Mesenchymal stem cell (in vitro differentiated cells and primary cell): ENCODE measurements at regions not wholly inside any gene's neighbourhood (a gene's known extent, or its start where the extent isn't known, plus 50 kb on each side); places are given as distances from the start of the nearest gene placed in this dataset.

Experiments used
- DNase-seq: peaks from one replicate; pipeline ENCODE4 v3.0.0-alpha.2; 2013
- H2AFZ ChIP-seq: one replicate; pipeline ENCODE4 v1.6.1; 2013; ENCODE audit warnings: low read depth, mild to moderate bottlenecking, control low read depth, inconsistent platforms, low read length, moderate library complexity
- H2AK5ac ChIP-seq: 2 replicates; pipeline ENCODE4 v1.6.1; 2013; ENCODE audit warnings: low read length, moderate library complexity, mild to moderate bottlenecking, inconsistent platforms; ENCODE audit not compliant: severe bottlenecking
- H2BK120ac ChIP-seq: one replicate; pipeline ENCODE4 v1.6.1; 2013; ENCODE audit warnings: low read depth, mild to moderate bottlenecking, inconsistent platforms, low read length, moderate library complexity
- H2BK12ac ChIP-seq, 2 experiments: one replicate each; pipeline ENCODE4 v1.6.1; 2013; ENCODE audit warnings: inconsistent platforms in 2 of 2, low read length in 2 of 2, mild to moderate bottlenecking in 2 of 2, moderate library complexity in 2 of 2, control low read depth in 1 of 2
- H2BK15ac ChIP-seq: one replicate; pipeline ENCODE4 v1.6.1; 2013; ENCODE audit warnings: mild to moderate bottlenecking, low read depth, inconsistent platforms; ENCODE audit not compliant: poor library complexity, severe bottlenecking
- H2BK5ac ChIP-seq: 2 replicates; pipeline ENCODE4 v1.6.1; 2013; ENCODE audit warnings: low read depth, mild to moderate bottlenecking, low read length, control low read depth, inconsistent platforms; ENCODE audit not compliant: poor library complexity, severe bottlenecking
- H3K14ac ChIP-seq, 2 experiments: one replicate each; pipeline ENCODE4 v1.6.1; 2013; ENCODE audit warnings: inconsistent platforms in 2 of 2, low read length in 2 of 2, control low read depth in 1 of 2, mild to moderate bottlenecking in 1 of 2, moderate library complexity in 1 of 2
- H3K18ac ChIP-seq, 2 experiments: one replicate each; pipeline ENCODE4 v1.6.1; 2013; ENCODE audit warnings: inconsistent platforms in 2 of 2, low read length in 2 of 2, control low read depth in 1 of 2, low read depth in 1 of 2, mild to moderate bottlenecking in 1 of 2
- H3K23ac ChIP-seq, 2 experiments: one replicate each; pipeline ENCODE4 v1.6.1; 2013; ENCODE audit warnings: inconsistent platforms in 2 of 2, low read length in 2 of 2, mild to moderate bottlenecking in 2 of 2, moderate library complexity in 2 of 2, control low read depth in 1 of 2
- H3K27ac ChIP-seq: 2 replicates; pipeline ENCODE4 v1.5.1; 2013; ENCODE audit warnings: mild to moderate bottlenecking, moderate library complexity, low read length, control low read depth, inconsistent platforms; ENCODE audit not compliant: poor library complexity, severe bottlenecking
- H3K27me3 ChIP-seq, 2 experiments: 2 replicates each; pipeline versions ENCODE4 v1.6.1 to v1.7.0; 2013; ENCODE audit warnings: low read length in 2 of 2, mild to moderate bottlenecking in 2 of 2, moderate library complexity in 2 of 2, control low read depth in 1 of 2, inconsistent platforms in 1 of 2; ENCODE audit not compliant: control insufficient read depth in 1 of 2, insufficient read depth in 1 of 2
- H3K36me3 ChIP-seq, 2 experiments: 2 replicates each; pipeline versions ENCODE4 v1.6.1 to v1.7.0; 2013; ENCODE audit warnings: low read length in 2 of 2, control low read depth in 1 of 2, inconsistent platforms in 1 of 2, low read depth in 1 of 2, mild to moderate bottlenecking in 1 of 2; ENCODE audit not compliant: insufficient read depth in 2 of 2, control insufficient read depth in 1 of 2
- H3K4ac ChIP-seq, 2 experiments: one replicate each; pipeline ENCODE4 v1.6.1; 2013; ENCODE audit warnings: inconsistent platforms in 2 of 2, low read length in 2 of 2, mild to moderate bottlenecking in 2 of 2, moderate library complexity in 2 of 2, control low read depth in 1 of 2, low read depth in 1 of 2
- H3K4me1 ChIP-seq: 2 replicates; pipeline ENCODE4 v1.6.1; 2013; ENCODE audit warnings: low read depth, low read length, control low read depth; ENCODE audit not compliant: control insufficient read depth, insufficient read depth
- H3K4me2 ChIP-seq: 2 replicates; pipeline ENCODE4 v1.6.1; 2013; ENCODE audit warnings: low read length, mild to moderate bottlenecking, inconsistent platforms; ENCODE audit not compliant: poor library complexity, severe bottlenecking
- H3K4me3 ChIP-seq, 2 experiments: 2 replicates each; pipeline versions ENCODE4 v1.5.1 to v1.7.0; 2013; ENCODE audit warnings: low read length in 2 of 2, mild to moderate bottlenecking in 2 of 2, control low read depth in 1 of 2, low read depth in 1 of 2; ENCODE audit not compliant: insufficient read depth in 1 of 2
- H3K79me1 ChIP-seq: replicated peaks from 2 replicates; pipeline ENCODE4 v1.6.1; 2013; ENCODE audit warnings: mild to moderate bottlenecking, control low read depth, low read length, inconsistent platforms; ENCODE audit not compliant: poor library complexity, severe bottlenecking
- H3K9ac ChIP-seq: 2 replicates; pipeline ENCODE4 v1.7.0; 2013; ENCODE audit warnings: mild to moderate bottlenecking, low read length, moderate library complexity
- H3K9me3 ChIP-seq: 2 replicates; pipeline ENCODE4 v1.7.0; 2013; ENCODE audit warnings: mild to moderate bottlenecking, low read length; ENCODE audit not compliant: control insufficient read depth
- H4K8ac ChIP-seq: one replicate; pipeline ENCODE4 v1.6.1; 2013; ENCODE audit warnings: inconsistent platforms, mild to moderate bottlenecking, low read length, moderate library complexity
- H4K91ac ChIP-seq: one replicate; pipeline ENCODE4 v1.6.1; 2013; ENCODE audit warnings: mild to moderate bottlenecking, low read length, inconsistent platforms
- WGBS: methylation state at CpG from one replicate; pipeline ENCODE4 v1.1.7; 2013; ENCODE audit warnings: mixed read lengths; 5-methylcytosine and 5-hydroxymethylcytosine counted together

DNA sequence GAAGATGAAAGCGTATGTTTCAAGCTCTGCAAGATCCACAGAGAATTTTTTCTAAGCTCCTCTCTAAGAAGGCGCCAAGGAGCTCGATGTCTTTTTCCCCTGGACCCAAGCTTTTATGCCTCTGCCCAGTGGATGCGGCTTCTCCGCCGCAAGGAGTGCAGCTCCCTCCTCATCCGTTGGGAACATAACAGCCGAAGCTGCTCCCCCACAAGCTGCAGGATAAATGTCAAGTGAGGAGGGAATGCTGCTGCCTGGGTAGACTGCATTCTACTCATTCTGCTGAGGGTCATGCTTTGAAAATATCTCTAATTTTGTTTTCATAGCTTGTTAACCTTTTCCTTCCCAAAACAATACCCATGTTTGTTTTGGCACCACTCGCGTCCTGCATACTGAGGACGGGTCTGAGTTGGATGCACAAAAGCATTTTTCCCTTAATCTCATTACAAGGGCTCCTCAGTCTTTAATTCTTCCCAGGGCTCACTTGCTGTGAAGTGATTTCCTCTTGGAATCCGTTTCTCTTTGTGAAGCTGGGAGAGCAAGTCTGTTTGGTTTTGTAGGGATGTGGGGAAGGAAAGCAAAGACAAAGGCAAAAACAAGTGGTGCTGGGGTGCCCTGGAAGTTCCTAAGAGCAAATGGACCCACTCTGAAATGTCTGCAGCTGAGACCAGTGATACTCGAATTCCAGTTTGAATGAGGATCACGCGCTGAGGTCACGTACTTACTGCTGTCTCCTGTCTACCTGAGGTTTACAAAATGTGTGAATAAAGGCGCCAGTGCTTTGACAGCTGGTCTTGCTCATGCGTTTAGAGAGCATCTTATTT, 134.0 kb upstream of the IRF2BP2 start:
- 57% methylated on average over 17 of the region's 18 CpGs for WGBS
- H2BK5ac ChIP-seq = no peak overlapping the region
- no peak overlapping the region for H4K8ac ChIP-seq
- no peak overlapping the region for H3K23ac ChIP-seq
- peak overlapping the region; percentile 56 for H3K9ac ChIP-seq
- peak overlapping the region; percentile 41 for H3K4me2 ChIP-seq
- no peaks in the 10 kb centered on the region for H3K9me3 ChIP-seq
- no peaks in the 10 kb centered on the region for H3K36me3 ChIP-seq
- DNase-seq = no peak
- H2BK15ac ChIP-seq = no peak overlapping the region
- no peak overlapping the region for H4K91ac ChIP-seq
- peak overlapping the region in 1 of 2 experiments; percentile 65 for H3K4me3 ChIP-seq
- peak overlapping the region in 1 of 2 experiments; percentile 70 for H2BK12ac ChIP-seq
- H3K27ac ChIP-seq = peak overlapping the region; percentile 54
- no peak overlapping the region for H2AFZ ChIP-seq
- H3K79me1 ChIP-seq = no peaks in the 10 kb centered on the region
- no peaks in the 10 kb centered on the region for H3K27me3 ChIP-seq
- no peak overlapping the region for H3K14ac ChIP-seq
- peak overlapping the region; percentile 26 to 42 for H3K18ac ChIP-seq
- H2BK120ac ChIP-seq = no peak overlapping the region
- H3K4ac ChIP-seq = no peak overlapping the region
- no peak overlapping the region for H2AK5ac ChIP-seq
- peaks cover 10% of the 10 kb centered on the region for H3K4me1 ChIP-seq

DNA sequence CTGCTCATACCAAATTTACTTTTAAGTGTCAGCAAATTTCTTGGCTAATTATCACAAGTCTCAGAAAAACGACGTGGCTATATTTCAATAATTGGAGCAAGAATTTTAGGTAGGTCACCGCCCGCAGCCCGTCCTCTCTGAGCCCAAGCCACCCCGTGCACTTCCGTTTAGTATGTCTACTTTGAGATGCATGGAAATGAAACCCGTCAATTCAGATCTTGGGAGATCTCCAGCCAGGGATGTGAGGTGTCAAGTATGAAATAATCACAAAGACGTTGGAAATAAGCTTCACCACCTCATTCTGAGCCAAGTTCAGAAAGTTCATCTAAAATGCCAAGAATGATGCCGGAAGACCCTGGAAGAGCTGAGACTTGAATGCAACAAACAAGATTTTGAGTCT, 132.6 kb upstream of the IRF2BP2 start:
- Histone ChIP-seq H4K8ac (no peak overlapping the region), H2AK5ac (peak overlapping the region; percentile 34), H3K36me3 (no peaks in the 10 kb centered on the region), H3K23ac (no peak overlapping the region), H2BK5ac (no peak overlapping the region), H3K4me3 (no peak overlapping the region), H3K18ac (no peak overlapping the region), H2BK120ac (no peak overlapping the region), H3K9ac (no peak overlapping the region), H3K4me1 (peaks cover 11% of the 10 kb centered on the region), H3K27ac (no peak overlapping the region), H3K9me3 (no peaks in the 10 kb centered on the region), H2AFZ (no peak overlapping the region), H4K91ac (no peak overlapping the region), H3K14ac (no peak overlapping the region), H3K27me3 (no peaks in the 10 kb centered on the region), H3K4me2 (no peak overlapping the region), H2BK12ac (no peak overlapping the region), H3K4ac (no peak overlapping the region), H2BK15ac (no peak overlapping the region), H3K79me1 (no peaks in the 10 kb centered on the region)
- no peak for DNase-seq
- 87% methylated on average over 10 of the region's 10 CpGs for WGBS

DNA sequence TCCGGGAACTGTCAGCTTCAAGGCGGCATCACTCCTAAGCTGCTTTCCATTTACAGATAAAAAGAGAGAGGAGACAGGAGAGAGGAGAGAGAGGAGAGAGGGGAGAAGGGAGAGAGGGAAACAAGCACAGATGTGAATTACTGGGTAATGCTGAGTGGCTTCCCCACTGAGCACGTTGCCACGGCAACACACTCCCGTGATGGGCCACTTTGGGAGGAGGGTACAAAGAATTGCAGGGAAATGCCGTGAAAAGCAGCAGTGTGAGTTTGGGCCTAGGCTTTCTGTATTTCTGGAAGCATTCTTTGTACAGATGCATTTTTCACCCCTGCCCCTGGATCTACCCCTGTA, 128.0 kb upstream of the IRF2BP2 start:
- no peak overlapping the region for H3K27ac ChIP-seq
- no peak overlapping the region for H2AFZ ChIP-seq
- DNase-seq = no peak
- no peak overlapping the region for H2BK5ac ChIP-seq
- no peak overlapping the region for H2BK120ac ChIP-seq
- peak overlapping the region in 1 of 2 experiments; percentile 54 for H2BK12ac ChIP-seq
- no peak overlapping the region for H3K9ac ChIP-seq
- H3K4me2 ChIP-seq = no peak overlapping the region
- no peak overlapping the region for H3K23ac ChIP-seq
- no peak overlapping the region for H3K18ac ChIP-seq
- H3K4me1 ChIP-seq = peaks cover 1% of the 10 kb centered on the region
- H4K91ac ChIP-seq = no peak overlapping the region
- no peaks in the 10 kb centered on the region for H3K9me3 ChIP-seq
- H2AK5ac ChIP-seq = no peak overlapping the region
- no peaks in the 10 kb centered on the region for H3K27me3 ChIP-seq
- H4K8ac ChIP-seq = no peak overlapping the region
- H3K36me3 ChIP-seq = no peaks in the 10 kb centered on the region
- no peak overlapping the region for H3K4me3 ChIP-seq
- H3K79me1 ChIP-seq = no peaks in the 10 kb centered on the region
- no peak overlapping the region for H2BK15ac ChIP-seq
- H3K4ac ChIP-seq = peak overlapping the region in 1 of 2 experiments; percentile 12
- H3K14ac ChIP-seq = no peak overlapping the region
- WGBS = 88% methylated on average over 4 of the region's 6 CpGs

DNA sequence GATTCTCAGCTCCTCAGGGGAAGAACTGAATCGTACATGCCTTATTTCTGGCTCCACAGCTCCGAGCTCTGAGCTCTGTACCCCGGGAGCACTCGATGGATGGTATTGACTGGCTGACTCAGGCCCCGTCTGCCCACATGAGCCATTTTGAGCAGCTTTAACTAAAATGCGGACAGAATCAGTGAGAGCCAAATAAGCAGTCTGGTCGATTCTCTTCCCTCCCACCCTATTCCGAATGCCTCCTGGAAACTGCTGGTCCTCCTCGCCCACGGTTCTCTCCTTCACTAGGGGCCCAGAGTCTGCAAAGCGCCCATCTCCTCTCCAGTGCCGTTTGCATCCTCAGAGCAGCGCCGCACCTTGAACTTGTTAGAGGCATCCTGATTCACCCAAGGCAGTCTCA, 125.9 kb upstream of the IRF2BP2 start:
- Histone ChIP-seq H2BK5ac (no peak overlapping the region), H3K4ac (no peak overlapping the region), H2AK5ac (no peak overlapping the region), H3K23ac (no peak overlapping the region), H2BK12ac (peak overlapping the region in 1 of 2 experiments; percentile 37), H3K18ac (no peak overlapping the region), H3K4me3 (no peak overlapping the region), H3K27me3 (no peaks in the 10 kb centered on the region), H3K14ac (peak overlapping the region in 1 of 2 experiments; percentile 28), H3K79me1 (no peaks in the 10 kb centered on the region), H3K4me1 (peaks cover 6% of the 10 kb centered on the region), H2AFZ (no peak overlapping the region), H4K91ac (no peak overlapping the region), H3K9me3 (no peaks in the 10 kb centered on the region), H3K4me2 (no peak overlapping the region), H3K36me3 (no peaks in the 10 kb centered on the region), H2BK120ac (no peak overlapping the region), H2BK15ac (no peak overlapping the region), H3K9ac (no peak overlapping the region), H3K27ac (no peak overlapping the region), H4K8ac (no peak overlapping the region)
- 98% methylated on average over 14 of the region's 14 CpGs for WGBS
- no peak for DNase-seq
